Sigmoid colon (tissue), 6 donors: ENCODE measurements at regions not wholly inside any gene's neighbourhood (a gene's known extent, or its start where the extent isn't known, plus 50 kb on each side); places are given as distances from the start of the nearest gene placed in this dataset.
"Not testable (repeated sequence)": the region's sequence is repeated elsewhere in the genome, so short reads cannot be mapped to it uniquely, and the experiment has no call there.

Experiments
- DNase-seq: peaks from one replicate; pipeline ENCODE4 v3.0.0-alpha.2; 2019
- H3K27ac ChIP-seq, 4 donors: fragments of 200-600 bp; sonication (generic); one replicate each; pipeline ENCODE4 v1.5.1; 2016 to 2019; ENCODE audit warnings: mild to moderate bottlenecking in 1 of 4
- H3K27me3 ChIP-seq, 3 donors: fragments of 200-600 bp; sonication (generic); one replicate each; pipeline ENCODE4 v1.5.1; 2019; ENCODE audit warnings: mild to moderate bottlenecking in 1 of 3
- H3K36me3 ChIP-seq, 4 donors: fragments of 200-600 bp; sonication (generic); one replicate each; pipeline ENCODE4 v1.5.1; 2016 to 2019
- H3K4me1 ChIP-seq, 4 donors: fragments of 200-600 bp; sonication (generic); one replicate each; pipeline ENCODE4 v1.5.1; 2017 to 2019
- H3K4me3 ChIP-seq, 4 donors: fragments of 200-600 bp; sonication (generic); one replicate each; pipeline ENCODE4 v1.5.1; 2017 to 2019; ENCODE audit warnings: mild to moderate bottlenecking in 2 of 4, moderate library complexity in 1 of 4
- H3K9me3 ChIP-seq, 4 donors: fragments of 200-600 bp in 3 of 4; sonication (generic) in 3 of 4; one replicate each; pipeline versions ENCODE4 v1.5.1 to v1.6.1; 2013 to 2019
- CTCF ChIP-seq, 4 experiments: fragments of 450-650 bp in 3 of 4; fragments of 200-600 bp in 1 of 4; IDR thresholded peaks; one replicate each; pipeline ENCODE4 v1.5.1; 2016 to 2019; ENCODE audit warnings: antibody characterized with exemption in 4 of 4, mild to moderate bottlenecking in 3 of 4, moderate library complexity in 2 of 4
- EP300 ChIP-seq, 4 donors: sonication (generic); formaldehyde crosslinking; IDR thresholded peaks; one replicate each; pipeline ENCODE4 v1.6.1; 2017; ENCODE audit warnings: antibody characterized with exemption in 4 of 4
- POLR2A ChIP-seq, 2 donors: fragments of 450-650 bp; IDR thresholded peaks; one replicate each; pipeline ENCODE4 v1.6.1; 2016; ENCODE audit warnings: antibody characterized with exemption in 2 of 2, mild to moderate bottlenecking in 2 of 2, moderate library complexity in 2 of 2
- POLR2AphosphoS5 ChIP-seq, 4 donors: sonication (generic); formaldehyde crosslinking; IDR thresholded peaks; one replicate each; pipeline ENCODE4 v1.6.1; 2017; ENCODE audit warnings: antibody characterized with exemption in 4 of 4
- WGBS, 2 donors: extraction: QIAGEN DNeasy Blood & Tissue Kit; methylation state at CpG; one replicate each; pipeline ENCODE4 v1.1.7; 2013; 5-methylcytosine and 5-hydroxymethylcytosine counted together
- intact Hi-C: fragments of 100-400 bp; cut with DNase I; formaldehyde crosslinking; loops from one replicate; pipeline ENCODE4 v1.15.1; 2023
- donor health status: healthy with polysubstance abuse.
- donor health status: healthy.

- WGBS, 2 donors: 72 to 82% methylated on average over 3 of the region's 3 CpGs
- Histone ChIP-seq H3K27me3 (no peaks in the 10 kb centered on the region), H3K27ac (no peak overlapping the region), H3K4me3 (no peak overlapping the region), H3K4me1 (no peaks in the 10 kb centered on the region), H3K36me3 (no peaks in the 10 kb centered on the region), H3K9me3 (no peaks in the 10 kb centered on the region)
- intact Hi-C loops: no loop called here
- no peak for DNase-seq
- TF ChIP-seq POLR2AphosphoS5 (IDR thresholded peaks at IDR 0.05) (no peak), CTCF (IDR thresholded peaks at IDR 0.05) (no peak), EP300 (IDR thresholded peaks at IDR 0.05) (no peak), POLR2A (IDR thresholded peaks at IDR 0.05) (no peak)
Observed at GRCh38 chr3:67064105-67064504, 66.0 kb downstream of the KBTBD8 start.

DNA sequence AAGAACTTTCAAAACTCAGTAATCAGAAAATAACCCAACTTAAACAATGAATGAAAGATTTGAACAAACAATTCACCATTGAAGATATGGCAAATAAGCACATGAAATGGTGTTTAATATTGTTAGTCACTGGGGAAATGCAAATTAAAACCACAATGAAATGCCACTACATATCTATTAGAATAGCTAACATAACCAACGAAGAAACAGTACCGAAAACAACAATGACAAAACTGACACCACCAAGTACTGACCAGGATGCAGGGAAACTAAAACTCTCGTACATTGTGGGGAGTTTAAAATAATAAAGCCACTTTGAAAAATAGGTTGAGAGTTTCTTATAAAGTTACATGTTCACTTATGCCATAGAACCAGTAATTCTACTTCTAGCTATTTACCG, 69.1 kb downstream of the KBTBD8 start:
- Histone ChIP-seq H3K27ac (no peak overlapping the region), H3K9me3 (no peaks in the 10 kb centered on the region), H3K4me1 (no peaks in the 10 kb centered on the region), H3K4me3 (no peak overlapping the region), H3K36me3 (no peaks in the 10 kb centered on the region), H3K27me3 (no peaks in the 10 kb centered on the region)
- TF ChIP-seq POLR2AphosphoS5 (IDR thresholded peaks at IDR 0.05) (no peak), EP300 (IDR thresholded peaks at IDR 0.05) (no peak), POLR2A (IDR thresholded peaks at IDR 0.05) (no peak), CTCF (IDR thresholded peaks at IDR 0.05) (no peak)
- DNase-seq: no peak
- intact Hi-C loops: no loop called here
- 49 to 81% methylated on average over 4 of the region's 4 CpGs for WGBS, 2 donors

GRCh38 chr3:67072640-67073039, 74.5 kb downstream of the KBTBD8 start:
- H3K27me3 ChIP-seq, H3K9me3 ChIP-seq, H3K4me1 ChIP-seq, DNase-seq, H3K27ac ChIP-seq, H3K36me3 ChIP-seq, H3K4me3 ChIP-seq, intact Hi-C loops: not testable (repeated sequence)
- 95 to 97% methylated on average over 2 of the region's 2 CpGs for WGBS, 2 donors

GRCh38 chr3:67073812-67074211, 75.7 kb downstream of the KBTBD8 start:
- 84 to 93% methylated on average over 1 of the region's 1 CpG for WGBS, 2 donors
- intact Hi-C loops: no loop called here

DNA sequence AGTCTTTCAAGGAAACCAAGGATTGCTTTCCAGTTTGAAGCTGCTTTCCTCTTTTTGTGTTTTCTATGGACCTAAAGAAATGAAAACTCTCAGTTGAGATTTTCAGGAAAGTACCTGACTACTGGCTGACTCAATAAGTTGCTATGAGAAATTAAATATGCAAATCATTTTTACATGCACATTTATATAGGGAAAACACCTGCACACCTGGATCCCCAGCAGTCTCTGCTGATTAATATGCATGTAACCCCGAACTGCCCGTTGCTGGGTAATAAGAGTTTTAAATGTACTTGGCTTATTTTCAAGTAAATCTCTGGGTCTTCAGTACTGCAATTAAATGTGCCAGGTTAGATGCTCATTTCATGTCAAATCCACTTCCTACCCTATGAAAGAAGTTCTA, 77.2 kb downstream of the KBTBD8 start:
- Histone ChIP-seq H3K27me3 (no peaks in the 10 kb centered on the region), H3K9me3 (no peaks in the 10 kb centered on the region), H3K36me3 (no peaks in the 10 kb centered on the region), H3K4me1 (no peaks in the 10 kb centered on the region), H3K4me3 (no peak overlapping the region), H3K27ac (no peak overlapping the region)
- TF ChIP-seq CTCF (IDR thresholded peaks at IDR 0.05) (no peak), POLR2A (IDR thresholded peaks at IDR 0.05) (no peak), EP300 (IDR thresholded peaks at IDR 0.05) (no peak), POLR2AphosphoS5 (IDR thresholded peaks at IDR 0.05) (no peak)
- intact Hi-C loops: no loop called here
- WGBS, 2 donors: 63 to 74% methylated on average over 2 of the region's 2 CpGs
- no peak for DNase-seq

More at GRCh38 chr3:67073812-67074211, 75.7 kb downstream of the KBTBD8 start:
- Histone ChIP-seq H3K4me1 (no peaks in the 10 kb centered on the region), H3K27me3 (no peaks in the 10 kb centered on the region), H3K36me3 (no peaks in the 10 kb centered on the region), H3K4me3 (no peak overlapping the region), H3K9me3 (no peaks in the 10 kb centered on the region), H3K27ac (no peak overlapping the region)
- no peak for DNase-seq
- TF ChIP-seq POLR2A (IDR thresholded peaks at IDR 0.05) (no peak), POLR2AphosphoS5 (IDR thresholded peaks at IDR 0.05) (no peak), EP300 (IDR thresholded peaks at IDR 0.05) (no peak), CTCF (IDR thresholded peaks at IDR 0.05) (no peak)
